GM21360 (cell line): ENCODE measurements at regions not wholly inside any gene's neighbourhood (a gene's known extent, or its start where the extent isn't known, plus 50 kb on each side); places are given as distances from the start of the nearest gene placed in this dataset.

Experiments used
- ATAC-seq: cut with Tn5 transposase; IDR thresholded peaks from one replicate; pipeline ENCODE4 v1.9.1; 2021; ENCODE audit warnings: mild to moderate bottlenecking, moderate library complexity; ENCODE audit not compliant: unreplicated experiment

DNA sequence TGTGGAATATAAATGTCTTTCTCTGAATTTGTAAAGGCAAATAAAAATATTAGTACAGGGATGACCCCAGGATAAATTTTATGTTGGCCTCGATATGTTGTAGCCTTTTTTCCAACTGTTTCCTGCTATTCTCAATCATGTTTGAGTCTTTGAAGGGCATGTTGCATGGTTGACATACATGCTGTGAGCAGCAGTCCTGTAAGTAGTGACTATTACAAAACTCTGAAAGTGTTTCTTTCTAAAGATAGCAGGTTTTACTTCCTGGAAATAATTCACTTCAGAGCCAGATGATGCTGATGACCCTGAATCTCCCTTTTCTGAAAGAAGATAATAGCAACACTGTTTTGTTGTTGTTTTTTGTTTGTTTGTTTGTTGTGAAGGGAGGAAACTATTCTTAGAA lies 393.0 kb upstream of the GNPDA2 start:
- ATAC-seq, result no peak

- ATAC-seq, result no peak
Observed at GRCh38 chr4:45102716-45103115, 376.4 kb upstream of the GNPDA2 start.

DNA sequence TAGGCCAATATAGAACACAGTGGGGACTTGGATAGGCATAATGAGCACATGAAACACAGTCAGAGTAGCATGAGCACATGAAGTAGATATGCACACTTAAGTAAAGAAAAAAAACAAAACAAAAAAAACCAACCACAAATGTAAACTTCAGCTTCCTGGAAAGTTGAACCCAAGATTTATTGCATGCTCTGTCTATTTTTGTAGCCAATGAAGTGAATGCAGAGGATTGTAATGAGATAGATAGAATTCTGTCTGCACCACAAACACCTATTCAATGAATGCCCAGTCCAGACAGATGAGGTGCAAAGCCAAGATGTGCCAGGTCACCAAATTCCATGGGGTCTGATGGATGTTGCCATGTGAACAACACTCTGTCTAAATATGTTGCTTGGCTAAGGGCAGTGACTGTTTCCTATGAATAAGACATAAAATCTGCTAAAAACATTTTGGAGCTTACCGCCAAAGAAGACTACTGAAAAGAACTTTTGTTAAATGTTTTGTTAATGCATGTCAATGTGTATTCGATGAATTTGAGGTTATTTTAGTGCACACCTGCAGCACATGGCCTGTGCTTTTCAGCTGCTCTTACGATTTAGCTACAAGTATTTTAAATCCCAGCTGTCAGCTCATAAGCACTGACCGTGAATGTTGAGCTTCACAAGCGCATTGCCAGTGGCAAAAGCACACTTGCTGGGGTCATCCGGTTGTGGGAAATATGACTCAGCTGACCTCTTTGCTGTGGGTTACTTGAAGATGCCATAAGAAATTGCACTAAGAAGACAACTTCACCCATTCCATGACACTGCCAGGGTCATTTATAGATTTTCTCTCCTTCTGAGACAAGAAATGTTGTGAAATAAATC lies 374.8 kb upstream of the GNPDA2 start:
- ATAC-seq, result no peak

- ATAC-seq, result no peak
Observed at GRCh38 chr4:45099471-45099870, 373.1 kb upstream of the GNPDA2 start.

DNA sequence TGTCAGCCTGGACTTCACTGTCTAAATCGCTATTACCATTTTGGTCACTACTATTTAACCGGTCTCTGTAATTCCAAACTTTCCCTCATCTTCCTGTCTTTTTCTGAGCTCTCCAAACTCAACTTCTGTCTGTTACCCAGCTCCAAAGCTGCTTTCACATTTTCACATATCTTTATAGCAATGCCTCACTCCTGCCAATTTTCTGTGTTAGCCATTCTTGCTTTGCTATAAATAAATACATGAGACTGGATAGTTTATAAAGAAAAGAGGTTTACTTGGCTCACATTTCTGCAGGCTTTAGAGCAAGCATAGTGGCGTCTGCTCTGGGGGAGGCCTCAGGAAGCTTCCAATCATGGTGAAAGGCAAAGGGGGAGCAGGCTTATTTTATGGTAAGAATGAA lies 368.3 kb upstream of the GNPDA2 start:
- no peak for ATAC-seq

DNA sequence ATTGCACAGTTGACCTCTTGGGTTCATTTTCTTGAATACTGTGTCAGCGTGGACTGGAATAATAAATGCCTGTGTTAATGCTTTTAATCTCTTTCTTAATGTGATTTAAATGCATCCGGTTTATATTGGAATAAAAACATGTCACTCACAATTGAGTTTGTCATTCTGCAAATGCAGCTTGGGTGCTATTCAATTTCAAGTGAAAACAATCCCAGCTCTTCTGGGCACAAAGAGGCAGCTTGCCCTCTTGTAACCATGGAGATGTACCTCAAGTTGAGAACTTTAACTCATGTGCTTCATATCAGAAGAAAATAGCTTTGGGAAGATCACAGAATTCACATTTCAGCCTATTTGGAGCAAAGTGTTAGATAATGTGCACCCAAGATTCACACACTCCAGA lies 355.7 kb upstream of the GNPDA2 start:
- no peak for ATAC-seq

GRCh38 chr4:45079616-45080015 lies 353.3 kb upstream of the GNPDA2 start:
- ATAC-seq, result no peak

- no peak for ATAC-seq
Observed at GRCh38 chr4:45078201-45078600, 351.8 kb upstream of the GNPDA2 start.

GRCh38 chr4:45072981-45073380 lies 346.6 kb upstream of the GNPDA2 start:
- no peak for ATAC-seq

GRCh38 chr4:45064741-45065140 lies 338.4 kb upstream of the GNPDA2 start:
- no peak for ATAC-seq

DNA sequence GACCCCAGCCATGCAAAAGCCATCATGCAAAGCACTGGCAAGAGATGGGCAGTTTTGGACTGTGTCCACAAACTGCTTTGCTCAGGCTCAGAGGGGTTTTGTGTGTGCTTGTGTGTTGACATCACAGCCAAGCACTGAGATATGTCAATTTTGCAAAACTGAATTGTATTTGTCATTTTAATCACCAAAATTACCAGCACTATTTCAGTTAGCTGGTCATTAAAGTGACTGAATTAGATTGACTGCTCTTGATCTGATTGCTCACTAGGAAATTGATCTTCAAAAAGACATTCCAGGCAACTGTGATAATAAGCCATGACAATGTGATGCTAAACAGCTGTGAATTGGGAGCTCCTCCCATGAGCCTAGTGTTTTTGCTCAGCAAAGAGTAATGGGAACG lies 337.3 kb upstream of the GNPDA2 start:
- ATAC-seq, result no peak

- no peak for ATAC-seq
Observed at GRCh38 chr4:45062935-45063545, 336.7 kb upstream of the GNPDA2 start.

DNA sequence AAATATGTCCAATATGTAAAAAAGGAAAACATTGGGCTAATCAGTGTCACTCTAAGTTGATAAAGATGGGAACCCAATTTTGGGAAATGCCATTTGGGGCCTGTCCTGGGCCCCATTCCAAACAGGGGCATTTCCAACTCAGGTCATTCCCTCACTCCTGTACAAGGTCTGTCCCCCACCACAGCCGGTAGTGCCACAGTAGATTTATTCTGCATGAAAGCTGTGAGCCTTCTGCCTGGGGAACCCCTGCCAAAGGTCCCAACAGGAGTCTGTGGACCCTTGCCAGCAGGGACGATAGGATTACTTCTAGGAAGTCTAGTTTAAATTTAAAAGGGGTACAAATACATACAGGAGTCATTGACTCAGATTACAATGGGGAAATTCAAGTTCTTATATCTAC lies 317.6 kb upstream of the GNPDA2 start:
- no peak for ATAC-seq

- ATAC-seq, result no peak
Observed at GRCh38 chr4:45036677-45037076, 310.3 kb upstream of the GNPDA2 start.

DNA sequence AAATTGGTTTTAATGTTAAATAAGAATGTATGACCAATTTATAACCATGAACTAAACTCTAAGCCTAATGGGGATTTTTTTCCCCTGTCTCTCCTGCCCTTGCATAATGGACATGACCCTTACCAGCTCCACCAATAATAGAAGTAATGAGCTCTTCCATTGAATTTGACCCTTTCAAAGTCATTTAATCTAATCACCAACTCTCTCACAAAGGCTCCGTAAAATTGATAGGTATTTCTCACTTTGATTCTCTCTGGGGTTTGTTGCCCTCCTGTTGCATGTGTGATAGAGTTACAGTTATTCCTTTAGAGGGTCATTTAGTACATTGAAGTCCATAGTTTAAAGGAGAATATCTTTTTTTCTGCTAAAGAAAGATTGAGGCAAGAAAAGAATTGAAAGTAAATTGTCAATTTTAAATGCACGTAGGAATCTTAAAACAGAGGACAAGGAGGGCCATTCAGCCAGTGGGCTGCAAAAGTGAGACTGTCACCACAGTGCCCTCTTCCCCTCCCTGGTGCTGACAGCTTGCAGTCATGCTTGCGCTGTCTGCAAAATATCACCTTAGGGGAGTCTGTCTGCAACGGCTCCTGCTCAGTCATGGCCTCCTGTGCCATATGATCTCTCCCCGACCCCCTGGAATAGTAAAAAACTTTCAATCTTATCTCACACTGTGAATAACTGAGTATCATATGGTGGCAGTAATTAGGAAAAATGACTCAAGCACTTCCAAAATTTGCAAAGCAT lies 307.5 kb upstream of the GNPDA2 start:
- no peak for ATAC-seq

GRCh38 chr4:45030059-45030458 lies 303.7 kb upstream of the GNPDA2 start:
- ATAC-seq, result no peak

DNA sequence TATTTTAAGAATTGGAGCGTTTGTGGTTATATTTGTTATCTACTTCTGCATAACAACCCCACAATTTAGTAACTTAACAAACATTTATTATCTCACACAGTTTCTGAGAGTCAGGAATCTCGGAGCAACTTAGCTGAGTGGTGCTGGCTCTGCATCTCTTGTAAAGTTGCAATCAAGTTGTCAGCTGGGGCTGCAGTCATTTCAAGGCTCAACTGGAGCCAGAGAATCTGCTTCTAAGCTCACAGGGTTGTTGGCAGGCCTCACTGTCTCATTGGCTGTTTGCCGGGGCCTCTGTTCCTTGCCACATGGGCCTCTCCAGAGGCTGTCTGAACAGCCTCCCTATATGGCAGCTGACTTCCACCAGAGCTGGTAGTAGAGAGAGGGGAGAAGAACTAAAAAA lies 281.2 kb upstream of the GNPDA2 start:
- no peak for ATAC-seq

- ATAC-seq, result no peak
Observed at GRCh38 chr4:45006078-45006477, 279.7 kb upstream of the GNPDA2 start.

DNA sequence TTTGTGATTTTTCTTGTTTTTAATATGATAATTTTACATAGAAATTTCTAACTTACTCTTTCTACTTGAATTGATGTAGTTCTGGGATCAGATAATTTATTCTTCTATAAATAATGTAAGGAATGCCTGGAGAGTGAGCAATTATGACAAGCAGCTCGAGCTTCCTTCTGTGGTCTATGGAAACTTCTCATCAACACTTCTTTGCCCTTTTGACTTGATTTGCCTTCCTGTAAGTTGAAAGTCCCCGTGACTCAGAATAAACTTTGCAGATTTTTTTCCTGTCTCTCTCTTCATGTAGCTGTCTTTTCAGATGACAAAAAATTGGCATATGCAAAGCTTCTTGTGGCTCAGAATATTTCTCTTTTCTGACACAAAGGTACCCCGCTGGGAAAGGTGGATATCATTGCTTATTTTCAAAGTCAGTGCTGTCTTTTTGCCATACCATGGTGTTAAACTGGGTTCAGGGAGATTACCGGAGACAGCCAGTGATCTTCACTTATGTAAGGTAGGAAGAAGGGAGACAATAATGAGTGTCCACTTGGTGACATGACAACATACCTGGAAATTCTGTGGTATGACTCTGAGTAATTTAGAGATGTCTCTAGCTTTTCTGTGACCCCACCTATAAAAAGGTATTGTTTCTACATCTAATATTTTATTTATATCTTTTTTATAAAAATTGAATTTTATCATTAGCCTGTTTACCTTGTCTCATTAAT lies 278.6 kb upstream of the GNPDA2 start:
- ATAC-seq, result no peak

DNA sequence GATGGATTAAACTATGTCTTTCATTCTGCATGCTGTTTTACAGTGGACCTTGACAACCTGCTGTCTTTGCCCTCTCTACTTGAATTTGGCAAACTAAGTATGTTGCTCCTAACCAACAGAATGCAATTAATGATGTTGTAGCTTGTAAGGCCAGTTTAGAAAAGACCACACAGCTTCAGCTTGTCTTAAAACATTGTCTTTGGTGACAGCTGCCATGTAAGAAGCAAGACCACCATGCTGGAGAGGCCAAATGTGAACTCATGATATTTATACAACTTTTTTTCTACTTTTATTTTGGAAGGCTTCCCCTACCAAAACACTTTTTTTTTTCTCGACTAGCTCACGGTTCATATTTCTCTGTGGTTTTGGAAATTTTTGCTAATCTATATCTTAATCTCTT lies 278.0 kb upstream of the GNPDA2 start:
- no peak for ATAC-seq

- ATAC-seq, result no peak
Observed at GRCh38 chr4:44996276-44996845, 270.0 kb upstream of the GNPDA2 start.
